HG02678 (cell line): ENCODE measurements at regions not wholly inside any gene's neighbourhood (a gene's known extent, or its start where the extent isn't known, plus 50 kb on each side); places are given as distances from the start of the nearest gene placed in this dataset.

Experiments
- ATAC-seq: cut with Tn5 transposase; IDR thresholded peaks from one replicate; pipeline ENCODE4 v1.9.1; 2021; ENCODE audit warnings: mild to moderate bottlenecking, moderate library complexity; ENCODE audit not compliant: unreplicated experiment

DNA sequence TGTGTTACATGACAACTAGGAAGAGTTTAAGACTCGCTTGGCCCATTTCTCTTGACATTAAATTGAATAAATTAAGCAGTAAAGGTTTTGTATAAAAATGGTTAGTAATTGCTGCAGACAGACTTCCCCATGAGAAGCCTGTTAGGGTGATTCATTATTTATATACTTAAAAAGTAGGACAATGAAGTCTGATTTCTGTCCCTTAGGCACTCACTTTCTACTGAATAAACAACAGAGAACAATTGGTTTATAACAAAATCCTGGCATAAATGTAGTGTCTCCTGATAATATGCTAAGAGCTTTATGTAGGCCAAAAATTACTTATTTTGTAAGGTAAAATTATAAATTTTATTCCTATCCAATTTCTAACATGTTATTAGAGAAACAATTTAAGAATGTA, 2138.5 kb upstream of the PCDH20 start:
- no peak for ATAC-seq

GRCh38 chr13:63551731-63552130, 2136.1 kb upstream of the PCDH20 start:
- no peak for ATAC-seq

DNA sequence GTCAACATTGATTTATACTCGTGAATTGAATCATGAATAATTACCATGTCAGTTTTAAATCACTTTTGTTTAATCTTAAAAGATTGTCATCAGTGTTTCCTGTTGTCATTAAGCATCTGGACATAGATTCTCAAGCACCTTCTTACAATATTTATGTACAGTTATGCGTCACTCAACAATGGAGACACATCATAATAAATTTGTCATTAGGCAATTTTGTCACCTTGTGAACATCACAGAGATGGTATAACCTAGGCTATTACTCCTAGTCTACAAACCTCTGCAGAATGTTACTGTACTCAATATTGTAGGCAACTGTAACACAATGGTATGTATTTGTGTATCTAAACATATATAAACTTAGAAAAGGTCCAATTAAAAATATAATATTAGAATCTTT, 2130.9 kb upstream of the PCDH20 start:
- no peak for ATAC-seq

DNA sequence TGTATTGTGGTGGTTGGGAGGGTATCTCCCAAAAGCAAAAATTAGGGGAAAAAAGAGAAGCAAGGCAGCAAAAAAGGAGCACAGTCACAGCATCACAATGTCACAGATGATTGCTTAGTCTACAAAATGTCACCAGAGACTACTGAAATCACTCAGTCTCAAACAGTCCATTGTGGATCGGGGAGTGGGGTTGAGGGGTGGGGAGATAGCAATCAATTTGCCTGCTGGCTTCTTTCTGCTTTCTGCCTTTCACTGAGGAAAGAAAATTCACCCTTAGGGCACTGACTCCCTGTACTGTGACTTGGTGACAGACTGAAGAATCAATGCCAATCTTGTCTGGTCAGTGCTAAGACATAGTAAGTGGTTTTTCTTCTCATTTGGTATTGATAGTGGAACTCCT, 2127.1 kb upstream of the PCDH20 start:
- no peak for ATAC-seq

DNA sequence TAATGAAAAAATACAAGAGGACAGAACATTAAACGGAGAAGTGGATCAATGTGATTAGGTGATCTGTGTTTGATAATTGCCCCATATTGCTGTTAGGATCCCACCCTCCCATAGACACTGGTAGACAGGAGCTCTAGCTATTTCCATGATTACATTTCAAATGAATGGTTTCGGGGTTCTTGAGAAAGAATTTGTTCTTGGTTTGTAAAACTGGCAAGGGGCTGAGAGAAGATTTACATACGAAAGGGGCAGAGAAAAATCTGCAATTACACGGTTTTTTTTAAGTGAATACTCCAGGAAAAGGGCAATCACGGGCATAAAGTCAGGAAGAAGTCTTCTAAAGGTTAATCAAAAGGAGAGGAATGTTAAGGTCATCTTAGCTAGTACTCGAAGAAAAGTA, 2125.7 kb upstream of the PCDH20 start:
- ATAC-seq = no peak

- no peak for ATAC-seq
These were observed 2124.4 kb upstream of the PCDH20 start for GRCh38 chr13:63540061-63540460.

- ATAC-seq = no peak
These were observed 2101.7 kb upstream of the PCDH20 start for GRCh38 chr13:63517371-63517770.

DNA sequence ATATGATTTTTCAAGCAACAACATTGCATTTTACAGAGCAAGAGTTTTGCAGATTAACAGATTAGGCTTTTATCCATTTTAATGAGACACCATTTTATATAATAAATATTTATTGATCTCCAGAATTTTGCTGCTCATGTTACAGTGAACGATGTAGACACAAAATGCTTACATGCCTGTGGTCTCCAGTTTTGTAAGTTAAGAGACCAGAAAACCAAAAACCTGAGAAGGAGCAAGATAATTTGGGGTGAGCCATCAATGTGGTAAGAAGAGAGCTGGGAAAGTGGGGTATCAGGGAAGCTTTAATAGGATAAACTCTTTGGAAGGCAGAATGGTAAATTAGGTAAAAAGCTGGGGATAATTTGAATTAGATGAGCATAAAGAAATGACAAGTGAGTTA, 2100.5 kb upstream of the PCDH20 start:
- no peak for ATAC-seq

GRCh38 chr13:63514886-63515285, 2099.2 kb upstream of the PCDH20 start:
- ATAC-seq = no peak

DNA sequence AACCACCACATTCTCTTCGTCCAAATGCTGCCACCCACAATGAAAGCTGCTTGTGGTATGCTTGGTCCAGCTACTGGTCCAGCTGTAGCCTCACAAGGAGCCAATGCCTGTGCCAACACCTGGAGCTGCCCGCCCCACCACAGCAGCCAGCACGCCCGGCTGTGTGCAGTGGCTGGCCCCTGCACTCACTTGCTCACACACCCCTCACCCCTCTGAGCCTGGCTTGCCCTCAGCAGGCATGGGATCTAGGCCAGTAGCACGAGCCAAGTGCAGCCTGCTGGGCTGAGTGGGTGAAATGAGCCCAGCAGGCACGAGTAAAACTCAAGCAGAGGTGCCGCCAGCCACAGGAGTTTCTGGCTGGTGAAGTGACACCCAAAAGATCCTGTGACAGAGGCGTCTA, 2096.4 kb upstream of the PCDH20 start:
- ATAC-seq = no peak

DNA sequence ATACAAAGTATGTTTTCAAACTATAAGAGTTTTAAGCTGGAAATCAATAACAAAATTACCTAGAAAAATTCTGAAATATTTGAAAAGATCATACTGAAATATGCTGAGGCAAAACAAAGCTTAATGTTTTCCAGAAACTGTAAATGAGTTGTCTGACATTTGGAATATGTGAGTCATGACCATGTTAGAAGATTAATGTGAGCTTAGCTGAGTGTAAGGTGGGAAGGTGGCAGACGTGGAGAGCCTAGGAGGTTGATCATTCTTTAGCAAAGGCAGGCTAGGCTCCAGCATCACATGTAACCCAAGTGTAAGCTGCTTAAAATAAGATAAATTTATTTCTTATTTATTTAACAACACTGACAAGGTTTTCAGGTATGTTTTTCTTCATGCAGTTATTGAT, 2086.1 kb upstream of the PCDH20 start:
- ATAC-seq = no peak

DNA sequence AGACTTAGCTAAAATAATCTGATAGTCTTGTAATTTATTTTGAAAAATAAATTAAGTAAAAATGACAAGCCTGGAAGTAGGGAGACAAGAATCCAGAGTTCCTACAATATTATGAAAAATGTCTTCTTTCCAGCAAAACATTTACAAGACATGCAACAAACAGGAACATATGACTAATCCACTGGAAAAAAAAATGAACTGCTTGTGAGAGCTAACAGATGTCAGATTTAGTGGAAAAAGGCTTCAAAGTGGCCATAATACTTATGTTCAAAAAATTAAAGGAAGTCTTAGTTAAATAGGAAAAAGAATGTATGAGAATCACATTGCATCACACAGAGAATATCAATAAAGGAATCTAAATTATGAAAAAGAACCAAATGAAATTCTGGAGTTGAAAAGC, 2082.0 kb upstream of the PCDH20 start:
- no peak for ATAC-seq

DNA sequence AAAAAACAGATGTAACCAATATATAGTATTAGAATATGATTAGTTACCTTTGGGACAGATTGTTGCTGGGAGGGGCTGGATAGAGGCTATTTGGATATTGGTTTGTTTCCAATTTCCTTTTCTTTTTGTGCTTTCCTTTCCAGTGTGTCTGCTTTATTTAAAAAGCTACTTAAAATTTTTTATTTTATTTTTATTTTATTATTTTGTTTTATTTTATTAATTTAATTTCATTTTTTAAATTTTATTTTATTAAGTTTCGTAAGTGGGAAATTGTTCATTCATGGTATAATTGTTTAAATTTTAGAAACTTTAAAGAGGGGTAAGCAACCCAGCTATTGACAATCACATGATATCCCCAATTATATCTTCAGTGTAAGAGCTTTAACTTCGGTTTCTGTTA, 2077.0 kb upstream of the PCDH20 start:
- ATAC-seq = no peak

DNA sequence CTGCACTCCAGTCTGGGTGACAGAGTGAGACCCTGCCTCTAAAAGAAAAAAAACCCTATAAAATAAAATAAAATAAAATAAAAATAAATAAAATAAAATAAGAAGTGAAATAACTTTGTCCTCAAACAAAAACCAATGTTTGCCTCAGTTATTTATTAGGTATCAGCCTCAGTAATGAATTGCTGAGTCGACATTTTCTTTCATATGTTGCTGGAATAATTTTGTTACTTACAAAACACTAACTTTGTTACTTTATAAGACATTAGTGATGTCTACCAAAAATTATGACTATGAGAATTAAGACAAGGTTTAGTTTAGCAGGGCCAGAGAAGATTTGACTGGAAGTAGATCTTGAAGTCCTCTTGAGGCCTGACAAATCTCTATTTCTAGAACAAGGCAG, 2074.5 kb upstream of the PCDH20 start:
- ATAC-seq = no peak

GRCh38 chr13:63481334-63481733, 2065.7 kb upstream of the PCDH20 start:
- no peak for ATAC-seq

- no peak for ATAC-seq
These were observed 2057.1 kb upstream of the PCDH20 start for GRCh38 chr13:63472711-63473110.

DNA sequence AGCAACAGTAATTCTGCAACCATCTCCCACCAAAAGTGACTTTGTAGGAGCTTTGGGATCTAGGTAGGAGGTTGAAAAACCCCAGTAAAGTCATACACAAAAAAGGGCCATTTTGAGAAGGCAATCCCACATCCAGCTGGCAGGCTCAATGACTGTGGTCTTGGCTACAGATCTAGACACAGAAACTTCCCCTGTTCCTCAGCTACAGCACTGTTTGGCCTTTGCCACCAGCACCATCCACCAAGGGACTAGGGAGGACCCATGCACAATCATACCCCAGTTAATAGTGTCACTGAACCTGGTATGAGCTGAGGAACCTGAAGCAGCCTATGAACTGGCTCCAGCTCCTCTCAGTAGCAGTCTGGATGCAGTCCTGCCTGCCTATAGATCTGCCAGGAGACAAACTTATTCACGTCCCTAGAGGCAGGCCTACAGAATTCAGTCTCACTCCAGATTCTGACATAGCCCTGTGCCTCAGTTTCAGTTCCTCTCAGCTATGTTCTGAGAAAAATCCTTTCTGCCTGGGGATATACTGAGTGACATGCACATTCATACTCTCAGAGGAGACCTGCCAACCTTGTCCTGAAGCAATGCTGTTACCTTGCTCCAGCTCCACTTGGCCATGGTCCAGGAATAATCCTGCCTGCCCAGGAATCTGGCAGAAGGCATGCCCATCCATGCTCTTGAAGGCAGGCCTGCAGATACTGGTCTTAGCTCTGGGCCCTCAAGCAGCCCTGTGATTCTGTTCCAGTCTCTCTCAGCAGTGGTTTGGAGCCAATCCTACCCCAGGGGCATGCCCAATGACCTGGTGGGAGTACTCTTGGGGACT, 2048.3 kb upstream of the PCDH20 start:
- ATAC-seq = peak; percentile 84

DNA sequence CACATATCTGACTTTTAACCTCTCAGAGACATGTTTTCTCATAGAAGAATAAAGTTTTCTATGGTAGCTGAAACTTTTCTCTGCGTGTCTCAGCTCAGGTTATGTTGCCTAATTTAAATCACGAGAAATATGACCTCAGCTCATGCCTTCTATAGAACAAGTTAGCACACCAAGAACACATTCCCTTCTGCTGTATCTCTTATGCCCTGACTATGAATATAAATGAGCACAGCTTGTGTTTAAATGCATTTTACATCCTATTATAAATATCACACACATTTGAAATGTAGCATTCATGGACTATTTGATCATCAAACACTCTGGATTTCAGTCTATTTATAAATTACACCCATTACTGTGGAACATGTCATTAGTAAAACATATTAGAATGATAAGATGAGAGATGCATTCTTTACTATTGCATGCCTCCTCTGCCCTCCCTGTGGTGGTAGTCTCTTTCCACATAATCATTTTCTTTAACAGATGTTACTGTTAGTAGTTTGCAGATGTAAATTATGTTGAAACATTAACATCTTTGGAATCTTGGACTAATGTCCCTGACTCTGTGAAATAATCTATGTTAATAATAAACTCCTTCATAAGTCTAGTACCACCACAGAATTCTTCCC, 2044.9 kb upstream of the PCDH20 start:
- ATAC-seq = no peak

- no peak for ATAC-seq
These were observed 2041.5 kb upstream of the PCDH20 start for GRCh38 chr13:63457186-63457585.

- ATAC-seq = no peak
These were observed 2040.3 kb upstream of the PCDH20 start for GRCh38 chr13:63455938-63456337.

GRCh38 chr13:63449550-63449949, 2033.9 kb upstream of the PCDH20 start:
- ATAC-seq = no peak

- ATAC-seq = no peak
These were observed 2033.0 kb upstream of the PCDH20 start for GRCh38 chr13:63448692-63449091.

- ATAC-seq = no peak
These were observed 2030.7 kb upstream of the PCDH20 start for GRCh38 chr13:63446329-63446728.
